Superior temporal gyrus (tissue), 1 donor: ENCODE measurements at regions not wholly inside any gene's neighbourhood (a gene's known extent, or its start where the extent isn't known, plus 50 kb on each side); places are given as distances from the start of the nearest gene placed in this dataset.
"Not testable (repeated sequence)": the region's sequence is repeated elsewhere in the genome, so short reads cannot be mapped to it uniquely, and the experiment has no call there.

Experiments
- DNase-seq: peaks from one replicate; pipeline ENCODE4 v3.0.0-alpha.2; 2016; ENCODE audit errors: extremely low spot score

GRCh38 chr5:51802551-51803184 lies 419.4 kb downstream of the ISL1 start:
- DNase-seq, result no peak

GRCh38 chr5:51806677-51807076 lies 423.4 kb downstream of the ISL1 start:
- no peak for DNase-seq

- no peak for DNase-seq
Measured at GRCh38 chr5:51810592-51810991, 427.3 kb downstream of the ISL1 start.

GRCh38 chr5:51811883-51812471 lies 428.7 kb downstream of the ISL1 start:
- peak; percentile 22 for DNase-seq

- not testable (repeated sequence) for DNase-seq
Measured at GRCh38 chr5:51814817-51815216, 431.6 kb downstream of the ISL1 start.

- no peak for DNase-seq
Measured at GRCh38 chr5:51816427-51816826, 433.2 kb downstream of the ISL1 start.

GRCh38 chr5:51821697-51822096 lies 438.4 kb downstream of the ISL1 start:
- DNase-seq, result no peak

GRCh38 chr5:51829230-51829629 lies 446.0 kb downstream of the ISL1 start:
- no peak for DNase-seq

- no peak for DNase-seq
Measured at GRCh38 chr5:51829691-51830090, 446.4 kb downstream of the ISL1 start.

- no peak for DNase-seq
Measured at GRCh38 chr5:51832934-51833470, 449.8 kb downstream of the ISL1 start.

- DNase-seq, result no peak
Measured at GRCh38 chr5:51838459-51838858, 455.2 kb downstream of the ISL1 start.

- DNase-seq, result no peak
Measured at GRCh38 chr5:51843893-51844292, 460.6 kb downstream of the ISL1 start.

- DNase-seq, result no peak
Measured at GRCh38 chr5:51846015-51846414, 462.8 kb downstream of the ISL1 start.

- DNase-seq, result no peak
Measured at GRCh38 chr5:51859624-51860023, 476.4 kb downstream of the ISL1 start.

GRCh38 chr5:51860532-51861018 lies 477.3 kb downstream of the ISL1 start:
- no peak for DNase-seq

- DNase-seq, result no peak
Measured at GRCh38 chr5:51872144-51872543, 488.9 kb downstream of the ISL1 start.

GRCh38 chr5:51881901-51882300 lies 498.7 kb downstream of the ISL1 start:
- no peak for DNase-seq

- no peak for DNase-seq
Measured at GRCh38 chr5:51882647-51883046, 499.4 kb downstream of the ISL1 start.

- no peak for DNase-seq
Measured at GRCh38 chr5:51889703-51890102, 506.5 kb downstream of the ISL1 start.

GRCh38 chr5:51890435-51891116 lies 507.3 kb downstream of the ISL1 start:
- no peak for DNase-seq

- no peak for DNase-seq
Measured at GRCh38 chr5:51892680-51893079, 509.4 kb downstream of the ISL1 start.

GRCh38 chr5:51895834-51896233 lies 512.6 kb downstream of the ISL1 start:
- no peak for DNase-seq

GRCh38 chr5:51902512-51902911 lies 519.3 kb downstream of the ISL1 start:
- DNase-seq, result no peak
